SW480 (cell line): ENCODE measurements at regions not wholly inside any gene's neighbourhood (a gene's known extent, or its start where the extent isn't known, plus 50 kb on each side); places are given as distances from the start of the nearest gene placed in this dataset.
"Not testable (repeated sequence)": the region's sequence is repeated elsewhere in the genome, so short reads cannot be mapped to it uniquely, and the experiment has no call there.

Experiments used
- DNase-seq: peaks from one replicate; pipeline ENCODE4 v3.0.0-alpha.2; 2016; ENCODE audit warnings: low spot score

DNA sequence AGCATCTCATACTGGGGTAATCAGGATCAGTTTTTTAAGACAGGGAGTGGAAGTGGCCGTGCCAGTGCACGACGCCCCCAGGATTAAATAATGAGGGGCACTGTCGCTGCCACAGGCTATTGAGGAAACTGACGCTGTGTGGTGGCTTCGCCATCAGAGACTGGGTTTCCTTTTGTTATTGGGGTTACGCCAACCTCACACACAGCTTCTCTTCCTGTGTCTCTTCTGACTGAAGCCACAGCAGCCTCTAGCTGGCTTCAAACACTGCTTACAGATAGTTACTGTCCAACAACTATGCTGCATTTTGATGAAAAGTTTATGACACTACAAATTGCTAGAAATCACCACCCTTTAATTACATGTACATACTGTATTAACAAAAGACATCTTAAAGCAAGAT lies 521.9 kb upstream of the SALL3 start:
- DNase-seq: no peak

DNA sequence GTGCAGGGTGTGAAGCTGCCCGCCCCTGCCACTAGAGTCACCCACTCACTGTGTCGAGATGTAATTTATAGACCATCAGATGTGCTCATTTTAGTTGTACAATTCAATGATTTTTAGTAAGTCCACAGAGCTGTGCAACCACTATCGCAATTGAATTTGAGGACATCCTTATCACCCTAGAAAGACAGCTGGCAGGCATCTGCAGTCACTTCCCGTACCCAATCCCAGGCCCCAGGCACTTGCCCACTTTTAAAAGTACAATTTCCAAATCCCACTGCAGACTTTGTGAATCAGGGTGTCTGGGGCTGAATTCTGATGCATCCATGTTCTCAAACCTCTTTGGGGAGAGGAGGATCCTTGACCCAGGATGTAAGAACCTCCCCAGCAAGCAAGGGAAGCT lies 521.3 kb upstream of the SALL3 start:
- no peak for DNase-seq

DNA sequence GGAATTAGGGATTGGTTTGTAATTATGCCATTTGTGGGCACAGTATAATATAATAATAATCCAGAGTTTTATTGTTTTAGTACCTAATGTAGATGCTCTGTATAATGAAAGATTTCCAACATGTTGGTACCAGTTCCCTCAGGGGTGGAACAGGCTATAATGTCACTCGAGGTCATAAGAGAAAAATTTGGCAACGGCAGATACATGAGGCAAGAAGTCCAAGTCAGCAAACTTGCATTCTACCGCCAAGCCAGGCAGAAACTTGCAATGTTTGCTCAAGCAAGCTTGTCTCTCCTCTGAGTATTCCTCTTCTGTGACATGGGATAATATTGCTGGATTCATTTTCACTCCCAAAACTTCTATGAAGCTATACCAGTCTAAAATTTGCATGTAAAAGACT lies 520.0 kb upstream of the SALL3 start:
- no peak for DNase-seq

DNA sequence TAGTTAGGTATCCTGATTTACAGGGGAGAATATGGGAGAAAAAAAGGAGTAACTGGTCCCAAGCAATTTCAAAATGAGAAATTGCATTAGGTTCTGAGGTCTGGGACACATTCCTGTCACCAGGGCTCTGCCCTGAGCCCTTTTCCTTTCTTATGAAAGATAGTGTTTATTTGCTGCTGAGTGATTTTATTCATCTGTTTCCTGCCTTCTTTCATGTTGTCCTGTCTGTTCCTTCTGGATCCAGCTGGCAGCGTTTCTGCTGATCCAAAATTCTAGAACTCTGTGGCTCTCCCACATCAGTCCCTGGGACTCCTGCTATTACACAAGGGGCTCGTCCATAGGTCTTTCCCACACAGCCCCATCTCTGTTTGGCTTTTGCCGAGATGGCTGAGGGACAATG lies 519.1 kb upstream of the SALL3 start:
- DNase-seq: no peak

DNA sequence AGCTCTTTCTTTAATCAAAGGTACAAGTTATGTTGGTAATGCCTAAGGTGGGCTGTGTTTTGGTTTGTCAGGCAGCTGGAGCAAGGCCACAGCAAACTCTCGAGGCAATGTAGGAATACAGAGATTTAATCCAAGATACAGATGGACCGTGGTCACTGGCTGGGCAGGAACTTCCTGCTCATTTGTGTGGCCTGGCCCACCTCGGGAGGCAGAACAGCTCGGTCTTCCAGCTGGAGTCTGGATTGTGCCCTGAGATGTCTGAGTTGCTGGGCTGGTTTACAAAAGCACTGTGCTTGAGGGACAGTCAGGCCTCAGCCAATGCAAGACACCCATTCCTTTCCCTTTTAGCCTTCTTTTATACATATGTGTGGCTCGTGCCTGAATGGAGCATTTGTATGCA lies 506.1 kb upstream of the SALL3 start:
- no peak for DNase-seq

DNA sequence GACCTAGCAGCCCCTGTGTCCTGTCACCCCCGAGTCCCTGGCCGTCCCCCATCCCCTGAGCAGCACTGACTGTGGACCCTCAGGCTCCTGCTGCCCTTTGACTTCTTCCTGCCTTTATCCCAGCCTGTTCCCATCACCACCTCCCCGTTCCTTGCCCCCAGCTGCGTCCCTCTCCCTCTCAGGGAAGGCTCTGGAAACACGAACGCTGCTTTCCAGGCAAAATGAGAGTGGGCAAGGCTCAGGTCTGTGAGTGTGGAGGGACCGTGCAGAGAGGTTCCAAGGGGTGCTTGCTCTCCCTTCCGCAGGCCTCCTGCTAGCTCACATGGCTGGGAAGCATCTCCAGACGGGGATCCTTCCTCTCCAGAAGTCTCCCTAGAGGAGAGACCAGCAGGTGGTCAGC lies 501.8 kb upstream of the SALL3 start:
- no peak for DNase-seq

DNA sequence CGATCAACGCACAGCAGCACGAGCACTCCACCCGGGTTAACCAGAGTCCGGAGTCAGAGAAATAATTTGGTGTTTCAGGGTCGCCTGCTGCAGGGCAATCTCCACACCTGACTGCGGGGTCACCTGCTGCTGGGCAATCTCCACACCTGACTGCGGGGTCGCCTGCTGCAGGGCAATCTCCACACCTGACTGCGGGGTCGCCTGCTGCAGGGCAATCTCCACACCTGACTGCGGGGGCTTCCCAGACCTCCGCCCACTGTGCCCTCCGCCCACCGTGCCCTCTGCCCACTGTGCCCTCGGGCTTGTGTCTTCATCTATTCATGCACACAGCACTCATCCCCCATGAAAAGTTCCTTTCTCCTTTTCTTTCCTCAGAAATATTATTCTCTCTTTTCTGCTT lies 500.2 kb upstream of the SALL3 start:
- no peak for DNase-seq

DNA sequence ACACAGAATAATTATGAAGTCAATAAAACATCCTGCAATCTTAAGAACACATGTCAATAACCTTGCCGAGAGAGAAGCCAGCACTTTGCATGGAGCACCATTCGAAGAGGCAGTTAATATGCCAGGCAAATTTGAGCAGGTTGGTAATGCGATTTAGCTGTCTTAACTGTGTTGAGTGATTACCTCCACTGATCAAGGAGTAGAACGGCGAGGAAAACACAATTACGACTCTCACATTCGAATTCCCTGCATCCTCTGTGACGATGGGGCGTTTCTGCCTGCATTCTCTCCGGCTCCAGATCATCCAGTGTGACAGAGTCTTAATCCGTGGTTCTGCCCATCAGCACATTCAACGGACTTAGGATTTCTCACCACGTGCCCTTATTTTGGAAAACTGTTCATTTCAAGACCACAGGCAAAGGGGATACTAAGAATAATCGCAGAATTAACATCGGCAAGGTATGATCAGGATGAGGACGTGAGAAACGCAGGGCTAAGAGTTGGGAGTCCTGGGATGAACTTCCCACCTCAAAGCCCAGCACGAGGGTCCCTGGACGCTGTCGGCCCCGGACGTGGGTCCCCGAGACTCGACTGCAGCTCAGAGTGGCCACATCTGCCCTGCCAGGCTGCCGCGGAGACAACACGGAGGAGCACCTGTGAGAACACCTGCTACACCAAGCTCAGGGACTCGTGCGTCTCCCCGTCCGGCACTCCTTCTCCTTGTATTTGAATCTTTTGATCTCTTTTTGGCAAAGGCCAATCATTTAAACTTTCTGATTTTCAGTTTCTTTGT lies 499.2 kb upstream of the SALL3 start:
- no peak for DNase-seq

DNA sequence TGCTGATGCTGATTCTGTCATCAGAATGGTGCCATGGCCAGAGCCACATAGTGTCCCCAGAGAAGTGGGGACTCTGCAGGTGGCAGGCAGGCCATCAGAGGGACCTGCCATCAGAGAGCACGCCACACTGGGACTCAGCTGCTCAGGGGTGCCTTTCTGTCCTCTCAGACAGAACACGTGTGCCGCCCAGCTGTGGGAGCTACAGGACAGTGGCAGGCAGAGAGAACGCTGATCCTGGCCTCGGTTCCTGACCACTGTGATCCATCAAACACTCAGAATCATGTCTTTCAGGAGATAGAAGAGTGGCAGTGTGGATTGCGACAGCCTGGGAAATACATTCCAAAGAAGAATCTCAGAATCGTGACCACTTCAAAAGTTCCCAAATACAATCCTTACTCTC lies 497.2 kb upstream of the SALL3 start:
- DNase-seq: no peak

DNA sequence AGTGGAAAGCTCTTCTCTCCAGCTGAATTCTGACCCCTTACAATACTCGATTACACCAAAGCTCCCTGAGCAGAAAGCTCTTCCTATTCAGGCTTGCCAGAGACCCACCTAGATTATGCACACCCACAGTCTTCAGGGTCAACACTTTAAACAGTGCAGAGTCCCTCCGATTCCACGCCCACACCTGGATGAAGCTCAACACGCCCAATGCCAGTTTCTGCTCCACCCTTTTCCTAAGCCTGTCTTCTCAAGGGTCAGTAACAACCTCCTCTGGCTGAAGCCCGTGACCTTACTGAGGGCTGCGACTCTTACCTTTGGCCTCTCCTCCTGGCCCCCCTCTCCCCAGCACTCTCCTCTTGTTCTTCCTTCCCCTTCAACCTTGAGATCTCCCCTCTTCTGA lies 492.0 kb upstream of the SALL3 start:
- DNase-seq: no peak

DNA sequence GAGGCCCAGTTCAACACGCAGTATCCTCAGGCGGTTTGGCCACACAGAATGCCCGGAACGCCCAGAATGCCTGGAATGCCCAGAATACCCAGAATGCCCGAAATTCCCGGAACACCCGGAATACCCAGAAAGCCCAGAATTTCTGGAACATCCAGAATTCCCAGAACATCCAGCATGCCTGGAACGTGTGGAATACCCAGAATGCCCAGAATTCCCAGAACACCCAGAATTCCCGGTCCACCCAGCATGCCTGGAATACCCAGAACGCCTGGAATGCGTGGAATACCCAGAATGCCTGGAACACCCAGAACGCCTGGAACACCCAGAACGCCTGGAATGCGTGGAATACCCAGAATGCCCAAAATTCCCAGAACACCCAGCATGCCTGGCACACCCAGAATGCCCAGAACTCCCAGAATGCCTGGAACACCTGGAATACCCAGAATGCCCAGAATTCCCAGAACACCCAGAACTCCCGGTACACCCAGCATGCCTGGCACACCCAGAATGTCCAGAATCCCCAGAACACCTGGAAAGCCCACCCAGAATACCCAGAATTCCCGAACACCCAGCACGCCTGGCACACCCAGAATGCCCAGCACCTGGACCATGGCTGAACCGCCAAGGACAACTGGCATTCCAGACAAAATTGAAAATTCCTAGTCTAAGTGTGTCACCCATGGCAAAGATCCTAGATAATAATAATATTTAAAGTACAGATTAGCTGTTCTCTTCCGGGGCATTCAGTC lies 487.4 kb upstream of the SALL3 start:
- no peak for DNase-seq

DNA sequence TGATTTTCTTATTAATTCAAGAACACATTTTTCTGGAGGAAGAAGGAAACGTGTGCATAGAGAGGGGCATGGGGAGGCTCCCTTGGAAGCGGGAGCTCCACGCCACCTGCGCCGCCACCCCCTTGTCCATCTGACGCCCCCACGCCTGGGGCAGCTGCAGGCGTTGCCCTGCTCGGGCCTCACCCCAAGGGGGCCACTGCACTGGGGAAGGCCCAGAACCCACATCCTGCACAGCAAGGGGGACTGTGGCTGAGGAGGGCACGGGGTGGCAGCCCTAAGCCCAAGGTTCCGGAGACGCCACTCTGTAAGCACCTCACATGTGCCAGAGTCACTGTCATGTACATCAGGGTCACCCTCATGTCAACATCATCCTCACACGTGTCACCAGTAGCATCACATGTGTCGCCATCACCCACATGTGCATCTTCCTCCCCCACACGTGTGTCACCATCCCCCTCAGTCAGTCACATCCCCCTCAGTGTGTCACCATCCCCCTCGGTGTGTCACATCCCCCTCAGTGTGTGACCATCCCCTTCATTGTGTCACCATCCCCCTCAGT lies 486.7 kb upstream of the SALL3 start:
- no peak for DNase-seq

DNA sequence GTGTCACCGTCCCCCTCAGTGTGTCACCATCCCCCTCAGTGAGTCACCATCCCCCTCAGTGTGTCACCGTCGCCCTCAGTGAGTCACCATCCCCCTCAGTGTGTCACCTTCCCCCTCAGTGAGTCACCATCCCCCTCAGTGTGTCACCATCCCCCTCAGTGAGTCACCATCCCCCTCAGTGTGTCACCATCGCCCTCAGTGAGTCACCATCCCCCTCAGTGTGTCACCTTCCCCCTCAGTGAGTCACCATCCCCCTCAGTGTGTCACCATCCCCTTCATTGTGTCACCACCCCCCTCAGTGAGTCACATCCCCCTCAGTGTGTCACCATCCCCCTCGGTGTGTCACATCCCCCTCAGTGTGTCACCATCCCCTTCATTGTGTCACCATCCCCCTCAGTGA lies 486.1 kb upstream of the SALL3 start:
- not testable (repeated sequence) for DNase-seq

DNA sequence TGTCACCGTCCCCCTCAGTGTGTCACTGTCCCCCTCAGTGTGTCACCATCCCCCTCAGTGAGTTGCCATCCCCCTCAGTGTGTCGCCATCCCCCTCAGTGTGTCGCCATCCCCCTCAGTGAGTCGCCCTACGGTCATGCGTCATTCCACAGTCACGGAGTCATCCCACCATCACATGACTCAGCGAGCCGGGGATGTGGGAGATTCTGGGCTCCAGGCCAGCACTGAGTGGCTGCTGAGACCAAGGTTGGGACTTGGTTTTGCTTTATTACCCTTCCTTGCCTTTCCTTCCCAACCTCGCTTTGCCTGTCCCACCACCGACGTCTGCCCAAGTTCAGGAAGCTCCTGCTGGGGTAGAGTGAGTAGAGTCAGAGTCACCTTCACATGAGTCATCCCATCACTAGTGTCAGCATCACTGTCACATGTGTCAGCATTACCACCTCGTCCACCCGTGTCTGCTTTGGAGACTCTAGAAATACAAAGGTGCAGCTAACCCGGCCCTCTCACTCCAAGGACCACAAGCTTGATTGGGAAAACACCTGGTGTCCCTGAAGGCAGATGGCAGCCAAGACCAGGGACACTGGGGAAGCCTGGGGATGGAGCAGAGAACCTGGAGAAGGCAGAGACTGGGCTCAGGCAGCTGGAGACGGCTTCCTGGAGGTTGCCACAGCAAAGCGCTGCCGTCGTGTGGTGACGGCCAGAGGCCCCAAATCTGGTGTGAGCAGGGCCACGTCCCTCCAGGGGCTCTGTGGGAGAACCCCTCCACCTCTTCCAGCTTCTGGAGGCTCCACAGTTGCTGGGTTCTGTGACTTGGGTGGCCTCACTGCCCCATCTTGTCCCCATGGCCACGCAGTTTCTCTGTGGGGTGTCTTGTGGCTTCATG lies 485.2 kb upstream of the SALL3 start:
- DNase-seq: peak; percentile 10

DNA sequence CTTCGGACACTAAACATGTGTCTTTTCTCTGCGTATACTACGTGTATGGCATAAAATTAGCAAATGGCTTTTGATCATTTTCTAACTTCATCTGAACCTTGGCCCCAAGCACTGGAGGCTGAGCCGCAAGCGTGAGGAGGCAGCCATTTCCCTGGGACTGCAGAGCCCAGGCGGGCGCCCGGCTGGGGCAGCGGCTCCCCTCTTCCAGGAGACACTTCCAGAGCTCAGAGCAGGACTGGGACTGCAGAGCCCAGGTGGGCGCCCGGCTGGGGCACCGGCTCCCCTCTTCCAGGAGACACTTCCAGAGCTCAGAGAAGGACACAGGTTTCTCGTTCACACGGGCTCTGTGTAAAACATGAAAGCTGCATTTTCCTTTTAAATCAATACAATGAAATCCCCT lies 484.1 kb upstream of the SALL3 start:
- no peak for DNase-seq

DNA sequence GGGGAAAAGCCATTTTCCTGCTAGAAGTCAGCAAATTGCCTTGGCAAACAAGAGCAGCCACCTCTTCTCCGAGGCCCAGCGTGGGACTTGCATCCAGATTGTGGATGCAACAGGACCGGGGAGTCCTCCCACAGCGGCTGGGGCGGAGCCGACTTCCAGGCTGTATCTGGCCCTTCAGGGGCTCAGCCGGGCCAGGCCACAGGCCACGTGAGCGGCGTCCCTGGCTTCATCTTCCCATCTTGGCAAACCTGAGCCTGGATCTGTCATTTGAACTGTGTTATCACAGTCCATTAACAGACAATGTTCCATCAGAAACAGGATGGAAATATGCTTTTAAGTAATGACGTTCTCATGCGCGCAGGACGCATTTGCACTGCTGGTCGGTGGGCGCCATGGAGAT lies 483.5 kb upstream of the SALL3 start:
- no peak for DNase-seq

DNA sequence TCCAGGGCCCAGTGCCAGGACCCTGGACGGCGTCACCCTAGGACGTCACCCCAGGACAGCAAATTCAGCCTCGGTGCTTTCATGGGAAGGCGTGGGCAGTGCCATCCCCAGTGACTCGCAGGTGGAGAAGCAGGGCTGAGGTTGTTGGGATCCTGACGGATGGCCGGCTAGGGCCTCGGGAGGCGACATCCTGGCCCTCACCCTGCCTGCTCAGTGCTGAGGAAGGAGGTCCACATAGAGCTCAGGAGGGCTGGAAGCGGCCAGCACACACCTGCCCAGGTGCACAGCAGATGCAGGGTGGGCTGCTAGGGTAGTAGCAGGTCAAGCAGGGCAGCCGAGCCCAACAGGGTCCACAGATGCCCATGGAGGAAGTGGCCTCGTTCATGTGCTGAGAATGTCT lies 482.0 kb upstream of the SALL3 start:
- DNase-seq: no peak

DNA sequence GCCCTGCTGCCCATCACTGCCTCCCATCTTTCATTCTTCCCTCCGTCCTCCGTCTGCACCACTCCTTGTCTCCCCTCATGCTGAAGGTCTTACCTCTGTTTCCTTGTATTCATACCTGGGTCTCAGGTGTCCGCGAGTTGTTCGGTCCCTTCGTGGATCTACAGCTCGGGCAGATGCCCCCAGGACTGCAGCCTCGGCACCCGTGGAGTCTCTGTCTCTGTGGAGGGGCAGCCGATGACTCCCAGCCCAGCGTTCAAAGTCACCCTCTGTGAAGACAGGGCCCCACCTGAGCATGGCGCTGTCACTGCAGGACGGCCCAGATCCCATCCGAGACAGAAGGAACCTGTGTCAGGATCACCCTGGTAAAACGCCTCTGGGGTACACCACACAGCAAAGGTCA lies 480.0 kb upstream of the SALL3 start:
- DNase-seq: no peak

DNA sequence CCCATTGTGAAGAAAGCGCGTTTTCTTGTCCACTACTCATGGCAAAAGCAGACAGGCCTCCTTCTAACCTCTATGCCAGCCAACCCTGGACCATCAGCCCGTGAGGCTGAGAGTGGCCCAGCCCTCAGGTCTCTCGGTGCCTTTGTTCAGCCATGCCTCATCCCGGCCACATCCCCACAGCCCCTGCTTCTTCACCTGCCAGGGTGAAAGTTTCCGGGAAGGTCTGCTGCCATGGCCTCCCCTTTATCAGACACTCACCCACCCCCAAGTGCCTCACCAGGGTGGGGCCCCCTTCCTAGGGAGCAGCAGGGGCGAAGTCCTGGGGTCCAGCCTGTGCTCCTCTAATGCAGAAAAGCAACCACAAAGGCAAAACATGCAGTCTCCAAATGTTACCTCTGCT lies 478.4 kb upstream of the SALL3 start:
- DNase-seq: no peak

DNA sequence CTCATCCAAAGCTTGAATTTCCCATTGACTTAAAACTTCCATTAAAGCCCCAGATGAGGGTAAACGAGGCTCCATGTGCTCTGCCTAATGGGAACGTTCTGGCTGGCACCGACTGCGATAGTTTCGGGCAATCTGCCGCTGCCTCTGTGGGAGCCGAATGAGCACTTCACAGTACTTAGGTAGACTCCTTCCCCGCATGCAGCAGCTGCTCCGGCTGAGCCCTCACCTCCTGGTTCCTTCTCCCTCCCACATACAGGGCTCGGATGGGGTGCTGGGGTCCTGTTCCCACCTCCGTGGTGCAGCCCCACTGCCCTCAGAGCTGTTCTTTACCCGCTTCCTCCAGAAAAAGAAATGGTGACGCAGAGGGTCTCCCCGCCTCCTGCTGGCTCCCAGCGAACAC lies 476.5 kb upstream of the SALL3 start:
- no peak for DNase-seq

DNA sequence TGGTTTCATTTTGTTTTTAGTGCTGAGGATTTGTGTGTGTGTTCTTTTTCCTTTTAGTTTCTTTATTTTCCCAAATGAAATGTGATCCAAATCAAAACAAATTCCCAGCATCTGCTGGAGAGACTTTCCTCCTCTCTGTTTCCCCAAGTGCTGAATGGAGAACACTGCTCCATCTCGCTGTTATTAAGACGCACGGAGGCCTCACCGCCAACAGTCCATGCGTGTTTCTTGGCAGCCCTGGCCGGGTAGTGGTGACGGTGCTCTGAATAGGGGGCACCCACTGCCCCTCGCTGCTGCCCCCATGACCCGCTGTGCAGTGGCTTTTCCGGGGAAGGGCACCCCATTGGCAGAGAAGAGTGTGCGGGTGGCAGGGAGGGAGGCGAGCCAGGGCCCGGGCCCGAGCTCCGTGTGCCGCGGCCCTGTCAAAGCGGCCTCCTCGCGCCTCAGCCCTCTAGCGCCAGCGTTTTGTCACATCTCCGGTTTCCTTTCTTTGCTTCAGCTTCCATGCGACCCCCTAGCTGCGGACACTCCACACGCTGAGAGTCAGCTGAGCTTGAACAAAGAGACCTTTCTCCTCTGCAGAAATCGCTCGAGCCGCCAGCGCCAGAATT lies 473.7 kb upstream of the SALL3 start:
- no peak for DNase-seq

DNA sequence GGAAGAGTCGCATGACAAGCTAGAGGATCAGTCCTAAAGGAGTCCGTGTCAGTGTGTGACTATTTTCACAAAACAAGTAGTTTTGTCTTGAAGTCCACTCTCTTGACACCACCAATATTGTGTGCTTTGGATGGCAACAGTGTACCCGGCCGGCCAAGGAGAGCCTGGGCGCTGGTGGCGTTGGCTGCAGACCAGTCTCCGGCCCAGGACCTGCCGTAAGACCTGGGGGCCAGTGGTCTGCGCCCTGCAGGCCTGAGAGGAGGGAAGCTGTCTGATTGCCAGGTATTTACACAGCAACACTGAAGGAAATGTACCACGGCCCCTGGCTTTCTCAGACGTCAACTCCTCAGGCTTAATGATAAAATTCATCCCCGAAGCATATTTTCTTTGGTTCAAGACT lies 472.4 kb upstream of the SALL3 start:
- DNase-seq: no peak
